Esophagus squamous epithelium (tissue), 4 donors: ENCODE measurements at regions not wholly inside any gene's neighbourhood (a gene's known extent, or its start where the extent isn't known, plus 50 kb on each side); places are given as distances from the start of the nearest gene placed in this dataset.

Source experiments
- CTCF ChIP-seq, 6 experiments: fragments of 450-650 bp in 4 of 6; fragments of 200-600 bp in 2 of 6; sonication (generic) in 2 of 6; IDR thresholded peaks; one replicate each; pipeline ENCODE4 v1.5.1; 2016 to 2019; ENCODE audit warnings: antibody characterized with exemption in 6 of 6, mild to moderate bottlenecking in 4 of 6, moderate library complexity in 4 of 6
- POLR2A ChIP-seq, 4 donors: fragments of 450-650 bp; IDR thresholded peaks; one replicate each; pipeline ENCODE4 v1.6.1; 2017; ENCODE audit warnings: antibody characterized with exemption in 4 of 4, mild to moderate bottlenecking in 4 of 4, moderate library complexity in 3 of 4

GRCh38 chr1:166253076-166253779 is 86.4 kb upstream of the FAM78B start:
- TF ChIP-seq CTCF (IDR thresholded peaks at IDR 0.05) (no peak), POLR2A (IDR thresholded peaks at IDR 0.05) (no peak)
